T-helper 2 cell treated with Interferon-gamma antibody and Interleukin-4, amounts not matched to agents 5 μg/mL and 100 μg/mL, for 36 hours (primary cell): ENCODE measurements at regions not wholly inside any gene's neighbourhood (a gene's known extent, or its start where the extent isn't known, plus 50 kb on each side); places are given as distances from the start of the nearest gene placed in this dataset.
"Not testable (repeated sequence)": the region's sequence is repeated elsewhere in the genome, so short reads cannot be mapped to it uniquely, and the experiment has no call there.

Source experiments
- DNase-seq: peaks from one replicate; pipeline ENCODE4 v3.0.0; 2021; ENCODE audit warnings: low spot score
- H3K27ac Mint-ChIP-seq: one replicate; pipeline ENCODE4 v1.8.0; 2021; ENCODE audit warnings: mild to moderate bottlenecking, mixed read lengths
- H3K27me3 Mint-ChIP-seq: one replicate; pipeline ENCODE4 v1.8.0; 2021; ENCODE audit warnings: low read depth, mixed read lengths
- H3K36me3 Mint-ChIP-seq: one replicate; pipeline ENCODE4 v1.8.0; 2021; ENCODE audit warnings: low read depth, mixed read lengths
- H3K4me1 Mint-ChIP-seq: one replicate; pipeline ENCODE4 v1.8.0; 2021; ENCODE audit warnings: low read depth, mixed read lengths
- H3K4me3 Mint-ChIP-seq: one replicate; pipeline ENCODE4 v1.8.0; 2022; ENCODE audit warnings: mild to moderate bottlenecking, moderate library complexity, mixed read lengths
- H3K9me3 Mint-ChIP-seq: one replicate; pipeline ENCODE4 v1.8.0; 2021; ENCODE audit warnings: mixed read lengths

DNA sequence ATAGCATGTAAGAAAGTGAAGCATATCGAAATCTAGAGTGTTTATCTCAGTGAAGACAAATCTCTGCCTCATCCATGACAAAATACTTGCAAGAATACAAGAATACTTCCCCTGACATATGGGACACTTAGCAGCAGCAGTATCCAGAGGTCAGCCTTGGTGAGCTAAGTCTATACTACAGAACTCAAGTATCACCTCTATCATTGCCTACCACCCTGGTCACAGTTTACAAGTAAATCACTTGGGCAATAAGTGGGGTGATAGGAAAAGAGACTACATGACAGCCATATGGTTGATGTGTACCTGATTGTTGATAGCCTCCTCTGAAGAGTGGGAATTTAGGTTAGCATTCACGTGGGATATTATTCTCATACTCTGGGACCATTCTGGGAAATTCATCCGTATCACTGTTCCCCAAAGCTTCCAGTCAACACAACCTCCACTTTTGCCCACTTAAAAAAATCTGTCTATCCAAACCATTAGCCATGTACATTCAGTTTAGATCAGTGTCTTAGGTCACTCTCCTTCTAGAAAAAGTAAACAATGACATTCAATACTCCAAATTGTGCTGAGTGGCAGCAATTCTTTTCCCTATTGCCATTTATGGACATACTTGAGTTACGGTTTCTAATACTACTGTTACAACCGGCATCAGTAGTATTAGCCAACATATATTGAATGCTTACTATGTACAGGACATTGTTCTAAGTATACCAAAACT lies 118.2 kb upstream of the PRSS16 start:
- Mint-ChIP-seq H3K4me1 (peaks cover 43% of the 10 kb centered on the region), H3K27me3 (peaks cover 7% of the 10 kb centered on the region), H3K36me3 (peaks cover 4% of the 10 kb centered on the region), H3K27ac (peak overlapping the region; percentile 31), H3K4me3 (peak overlapping the region; percentile 14), H3K9me3 (no peaks in the 10 kb centered on the region)
- DNase-seq = no peak

DNA sequence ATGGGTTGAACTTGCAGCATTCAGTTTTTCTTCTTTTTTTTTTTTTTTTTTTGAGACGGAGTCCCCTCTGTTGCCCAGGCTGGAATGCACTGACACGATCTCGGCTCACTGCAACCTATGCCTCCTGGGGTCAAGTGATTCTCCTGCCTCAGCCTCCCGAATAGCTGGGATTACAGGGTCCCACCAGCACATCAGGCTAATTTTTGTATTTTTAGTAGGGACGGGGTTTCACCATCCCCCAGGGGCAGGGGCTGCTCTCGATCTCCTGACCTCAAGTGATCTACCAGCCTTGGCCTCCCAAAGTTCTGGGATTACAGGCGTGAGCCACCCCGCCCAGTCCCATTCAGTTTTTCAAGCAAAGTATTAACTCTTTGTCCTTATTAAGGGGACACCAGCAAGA lies 117.6 kb upstream of the PRSS16 start:
- no peak overlapping the region for H3K4me3 Mint-ChIP-seq

DNA sequence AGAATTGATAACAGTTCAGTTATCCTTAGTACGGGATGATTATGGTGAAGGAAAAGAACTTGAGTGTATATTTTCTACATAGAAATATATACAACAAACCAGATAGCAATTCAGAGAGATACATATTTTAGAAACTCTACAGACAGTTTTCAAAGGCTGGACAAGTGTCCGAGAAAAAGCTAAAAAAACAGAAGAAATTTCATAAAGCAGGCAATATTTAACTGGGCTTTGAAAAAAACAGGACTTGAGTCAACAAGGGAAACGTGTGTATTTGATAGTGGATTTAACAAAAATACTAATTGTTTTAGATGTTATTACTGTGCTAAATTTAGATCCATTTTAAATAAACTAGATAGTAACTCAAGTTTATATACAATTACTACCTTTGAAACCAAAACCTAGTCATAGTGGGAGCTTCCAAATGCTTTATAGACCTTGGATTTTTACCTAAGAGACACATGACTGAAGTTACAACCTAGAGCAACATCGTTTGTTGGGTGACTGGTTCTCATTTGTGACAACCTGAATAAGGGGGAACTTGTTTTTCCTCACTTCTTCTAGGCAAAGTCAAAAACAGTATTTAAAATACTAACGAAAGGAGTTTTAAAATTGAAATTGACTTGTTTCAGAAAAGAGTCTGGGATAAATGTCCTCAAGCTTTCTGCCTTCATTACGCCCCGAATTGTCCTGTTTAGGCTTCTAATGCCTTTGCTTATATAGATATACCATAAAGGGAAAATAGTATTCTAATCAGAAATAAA lies 116.7 kb upstream of the PRSS16 start:
- Mint-ChIP-seq H3K27me3 (peaks cover 7% of the 10 kb centered on the region), H3K27ac (no peak overlapping the region), H3K4me1 (peaks cover 41% of the 10 kb centered on the region), H3K36me3 (peaks cover 4% of the 10 kb centered on the region), H3K4me3 (no peak overlapping the region), H3K9me3 (no peaks in the 10 kb centered on the region)
- no peak for DNase-seq

More for the DNA sequence above, 117.6 kb upstream of the PRSS16 start:
- peaks cover 41% of the 10 kb centered on the region for H3K4me1 Mint-ChIP-seq
- H3K9me3 Mint-ChIP-seq = no peaks in the 10 kb centered on the region
- H3K27me3 Mint-ChIP-seq = peaks cover 7% of the 10 kb centered on the region
- H3K27ac Mint-ChIP-seq = no peak overlapping the region
- peaks cover 4% of the 10 kb centered on the region for H3K36me3 Mint-ChIP-seq
- no peak for DNase-seq

DNA sequence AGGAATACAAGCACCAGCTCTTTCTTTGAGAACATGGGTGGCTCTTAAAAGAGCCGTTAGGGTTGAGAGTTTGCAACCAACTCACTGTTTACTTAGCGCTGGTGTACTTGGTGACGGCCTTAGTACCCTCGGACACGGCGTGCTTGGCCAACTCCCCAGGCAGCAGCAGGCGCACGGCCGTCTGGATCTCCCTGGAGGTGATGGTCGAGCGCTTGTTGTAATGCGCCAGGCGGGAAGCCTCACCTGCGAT lies 115.3 kb upstream of the PRSS16 start:
- H3K4me1 Mint-ChIP-seq = peaks cover 33% of the 10 kb centered on the region
- H3K36me3 Mint-ChIP-seq, H3K27me3 Mint-ChIP-seq, H3K27ac Mint-ChIP-seq, DNase-seq, H3K4me3 Mint-ChIP-seq, H3K9me3 Mint-ChIP-seq: not testable (repeated sequence)

DNA sequence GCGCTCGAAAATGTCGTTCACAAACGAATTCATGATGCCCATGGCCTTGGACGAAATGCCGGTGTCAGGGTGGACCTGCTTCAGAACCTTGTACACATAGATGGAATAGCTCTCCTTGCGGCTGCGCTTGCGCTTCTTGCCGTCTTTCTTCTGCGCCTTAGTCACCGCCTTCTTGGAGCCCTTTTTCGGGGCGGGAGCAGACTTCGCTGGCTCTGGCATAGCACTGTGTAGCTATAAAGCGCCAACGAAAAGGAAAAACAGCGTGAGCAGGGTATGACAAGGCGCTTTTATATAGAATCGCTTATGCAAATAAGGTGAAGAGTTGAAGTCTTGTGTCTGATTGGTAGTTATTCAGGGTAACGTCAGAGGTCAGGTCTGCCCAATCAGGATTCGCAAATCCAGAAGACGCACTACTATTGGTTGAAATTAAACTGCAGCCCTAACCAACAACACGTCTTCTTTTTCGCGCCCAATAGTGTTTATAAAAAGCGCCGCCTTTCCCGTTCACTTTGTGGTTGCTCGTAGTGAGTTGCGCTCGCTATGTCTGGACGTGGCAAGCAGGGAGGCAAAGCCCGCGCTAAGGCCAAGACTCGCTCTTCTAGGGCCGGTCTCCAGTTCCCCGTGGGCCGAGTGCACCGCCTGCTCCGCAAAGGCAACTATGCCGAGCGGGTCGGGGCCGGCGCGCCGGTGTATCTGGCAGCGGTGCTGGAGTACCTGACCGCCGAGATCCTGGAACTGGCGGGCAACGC lies 114.8 kb upstream of the PRSS16 start:
- H3K27ac Mint-ChIP-seq = no peak overlapping the region
- H3K9me3 Mint-ChIP-seq = no peaks in the 10 kb centered on the region
- no peak overlapping the region for H3K4me3 Mint-ChIP-seq
- DNase-seq = peak; percentile 93
- H3K36me3 Mint-ChIP-seq = no peaks in the 10 kb centered on the region
- peaks cover 33% of the 10 kb centered on the region for H3K4me1 Mint-ChIP-seq
- peaks cover 7% of the 10 kb centered on the region for H3K27me3 Mint-ChIP-seq

DNA sequence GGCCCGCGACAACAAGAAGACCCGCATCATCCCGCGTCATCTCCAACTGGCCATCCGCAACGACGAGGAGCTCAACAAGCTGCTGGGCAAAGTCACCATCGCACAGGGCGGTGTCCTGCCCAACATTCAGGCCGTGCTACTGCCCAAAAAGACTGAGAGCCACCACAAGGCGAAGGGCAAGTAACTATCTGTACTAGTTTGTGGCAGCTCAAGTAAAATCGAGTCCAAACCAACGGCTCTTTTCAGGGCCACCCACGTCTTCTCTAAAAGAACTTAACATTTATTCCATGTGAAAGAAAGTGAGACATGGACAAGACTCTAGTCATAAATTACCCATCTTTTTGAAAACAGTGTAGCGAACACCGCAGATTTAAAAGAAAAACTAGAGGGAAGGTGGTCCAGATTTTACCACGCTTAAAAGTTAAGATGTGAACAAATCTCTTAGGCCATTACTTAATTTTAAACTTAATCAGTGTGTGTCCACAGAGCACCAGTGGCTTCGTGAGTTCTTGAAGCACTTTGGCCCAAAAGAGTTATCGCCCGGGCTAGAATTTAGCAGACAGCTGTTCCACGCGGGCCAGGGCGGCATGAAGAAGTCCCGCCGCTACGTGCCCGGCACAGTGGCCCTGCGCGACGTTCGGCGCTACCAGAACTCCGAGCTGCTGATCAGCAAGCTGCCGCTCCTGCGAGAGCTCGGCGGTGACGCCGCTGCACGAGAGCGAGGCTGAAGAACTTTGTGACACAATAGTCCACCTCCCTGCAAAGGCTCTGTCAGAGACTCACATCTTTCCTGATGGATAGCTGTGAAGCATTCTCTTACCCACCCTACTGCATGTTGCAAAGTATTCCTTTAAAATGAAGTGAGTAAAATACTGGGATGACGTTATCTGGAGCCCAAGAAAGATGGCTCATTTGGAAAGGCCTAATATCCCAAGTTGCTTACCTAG lies 113.9 kb upstream of the PRSS16 start:
- H3K36me3 Mint-ChIP-seq = peaks cover 2% of the 10 kb centered on the region
- DNase-seq = peak; percentile 72
- H3K4me1 Mint-ChIP-seq = peaks cover 36% of the 10 kb centered on the region
- no peaks in the 10 kb centered on the region for H3K9me3 Mint-ChIP-seq
- H3K27me3 Mint-ChIP-seq = peaks cover 7% of the 10 kb centered on the region
- H3K27ac Mint-ChIP-seq = no peak overlapping the region
- H3K4me3 Mint-ChIP-seq = no peak overlapping the region

DNA sequence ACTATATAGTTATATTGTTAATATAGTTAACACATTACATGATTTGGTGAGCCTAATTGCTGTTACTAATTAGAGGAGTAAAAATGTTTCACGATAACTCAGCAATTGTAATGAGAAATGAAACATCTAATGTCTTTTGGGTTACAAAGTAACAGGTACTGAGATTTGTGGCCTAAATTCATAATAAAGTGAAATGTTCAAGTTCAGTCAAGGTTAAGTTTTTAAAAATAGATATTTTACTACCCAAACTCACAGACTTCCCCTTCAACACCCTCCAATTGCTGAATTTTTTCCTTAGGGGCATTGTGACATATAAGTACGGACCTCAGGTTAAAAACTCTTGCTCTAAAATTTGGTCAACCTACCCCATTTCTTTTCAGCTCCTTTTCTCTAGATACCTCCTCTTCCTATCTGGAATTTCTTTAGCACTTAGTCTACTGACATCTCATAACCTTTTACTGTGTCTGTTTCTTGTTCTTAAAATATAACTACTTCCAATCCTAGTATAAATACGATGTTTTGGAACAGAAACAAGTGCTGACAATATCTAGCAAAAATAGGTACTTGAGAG lies 112.3 kb upstream of the PRSS16 start:
- Mint-ChIP-seq H3K27me3 (peaks cover 7% of the 10 kb centered on the region), H3K36me3 (peaks cover 16% of the 10 kb centered on the region), H3K4me1 (peaks cover 35% of the 10 kb centered on the region), H3K27ac (no peak overlapping the region), H3K9me3 (no peaks in the 10 kb centered on the region), H3K4me3 (peak overlapping the region; percentile 35)
- no peak for DNase-seq

DNA sequence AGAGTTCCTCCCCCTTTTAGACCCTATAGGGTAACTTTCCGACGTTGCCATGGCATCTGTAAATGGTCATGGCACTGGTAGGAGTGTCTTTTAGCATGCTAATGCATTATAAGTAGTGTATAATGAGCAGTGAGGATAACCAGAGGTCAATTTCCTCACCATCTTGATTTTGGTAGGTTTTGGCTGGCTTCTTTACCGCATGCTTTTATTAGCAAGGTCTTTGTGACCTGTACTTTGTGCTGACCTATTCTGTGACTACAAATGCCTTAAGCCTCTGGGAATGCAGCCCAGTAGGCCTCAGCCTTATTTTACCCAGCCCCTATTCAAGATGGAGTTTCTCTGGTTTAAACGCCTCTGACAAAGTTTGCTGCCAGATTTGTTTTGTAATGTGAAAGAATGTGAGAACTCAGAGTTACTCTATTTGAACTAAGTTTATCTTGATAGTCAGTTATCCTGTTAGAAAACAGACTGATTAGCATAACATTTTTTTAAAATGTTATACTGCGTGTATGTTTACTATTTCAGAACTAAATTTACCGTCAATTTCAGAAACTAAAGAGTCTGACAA lies 111.3 kb upstream of the PRSS16 start:
- Mint-ChIP-seq H3K4me1 (peaks cover 34% of the 10 kb centered on the region), H3K27ac (no peak overlapping the region), H3K27me3 (peaks cover 7% of the 10 kb centered on the region), H3K9me3 (no peaks in the 10 kb centered on the region), H3K36me3 (peaks cover 20% of the 10 kb centered on the region), H3K4me3 (no peak overlapping the region)
- no peak for DNase-seq

DNA sequence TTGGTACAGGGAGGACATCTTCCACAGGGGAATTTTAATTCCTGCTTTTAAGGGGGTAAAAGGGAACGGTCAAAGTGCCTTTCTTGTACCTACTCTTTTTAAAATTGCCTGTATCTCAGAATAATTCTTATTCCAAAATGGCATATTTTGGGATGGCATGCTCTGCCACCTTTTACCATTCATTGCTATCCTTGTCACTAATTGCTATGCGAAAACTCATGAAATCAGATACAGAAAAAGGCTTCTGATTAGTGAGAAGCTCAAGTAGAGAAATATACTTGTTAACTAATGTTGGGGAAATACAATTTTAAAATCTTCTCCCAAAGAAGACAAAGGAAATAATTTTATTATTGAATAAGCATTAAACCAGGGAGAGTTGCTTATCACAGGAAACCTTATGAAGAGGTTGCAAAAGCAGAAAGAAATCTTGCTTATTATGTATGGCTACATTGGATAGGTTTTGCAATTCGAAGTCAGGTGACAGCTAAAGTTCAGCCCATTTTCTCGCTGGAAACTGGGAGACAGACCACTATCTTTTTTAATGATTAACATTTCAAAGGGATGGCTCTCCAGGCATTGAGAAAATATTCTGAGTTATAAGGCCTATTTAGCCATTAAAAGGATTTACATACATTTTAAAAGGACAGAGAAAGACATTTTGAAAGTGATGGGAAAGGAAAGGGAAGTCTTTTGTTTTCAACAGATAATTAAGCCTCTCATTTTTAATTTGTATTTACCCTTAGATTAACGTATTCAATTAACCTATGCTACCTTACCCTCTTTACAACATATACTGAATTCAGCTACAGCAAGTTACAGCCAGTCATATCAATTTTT lies 110.3 kb upstream of the PRSS16 start:
- peak overlapping the region; percentile 38 for H3K4me3 Mint-ChIP-seq

DNA sequence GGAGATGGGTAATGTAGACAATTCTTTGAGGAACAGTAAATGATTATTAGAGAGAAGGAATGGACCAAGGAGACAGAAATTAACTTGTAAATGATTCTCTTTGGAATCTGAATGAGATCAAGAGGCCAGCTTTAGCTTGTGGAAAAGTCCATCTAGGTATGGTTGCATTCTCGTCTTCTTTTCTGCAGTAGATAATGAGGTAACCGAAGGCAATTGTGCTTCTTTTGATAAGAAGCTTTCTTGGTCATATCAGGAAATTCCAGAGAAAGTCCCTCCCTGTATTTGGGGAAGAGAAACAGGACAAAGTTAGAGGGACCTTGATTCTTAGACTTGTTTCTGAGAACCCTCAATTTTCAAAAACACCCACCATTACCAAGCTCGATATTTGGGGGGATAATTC lies 109.1 kb upstream of the PRSS16 start:
- Mint-ChIP-seq H3K4me1 (peaks cover 41% of the 10 kb centered on the region), H3K4me3 (peak overlapping the region; percentile 93), H3K27me3 (peaks cover 3% of the 10 kb centered on the region), H3K9me3 (no peaks in the 10 kb centered on the region), H3K27ac (peak overlapping the region; percentile 97), H3K36me3 (peaks cover 26% of the 10 kb centered on the region)
- DNase-seq = no peak

More for the DNA sequence above, 110.3 kb upstream of the PRSS16 start:
- Mint-ChIP-seq H3K9me3 (no peaks in the 10 kb centered on the region), H3K4me1 (peaks cover 39% of the 10 kb centered on the region), H3K27ac (peak overlapping the region; percentile 36), H3K27me3 (peaks cover 7% of the 10 kb centered on the region), H3K36me3 (peaks cover 24% of the 10 kb centered on the region)
- no peak for DNase-seq

DNA sequence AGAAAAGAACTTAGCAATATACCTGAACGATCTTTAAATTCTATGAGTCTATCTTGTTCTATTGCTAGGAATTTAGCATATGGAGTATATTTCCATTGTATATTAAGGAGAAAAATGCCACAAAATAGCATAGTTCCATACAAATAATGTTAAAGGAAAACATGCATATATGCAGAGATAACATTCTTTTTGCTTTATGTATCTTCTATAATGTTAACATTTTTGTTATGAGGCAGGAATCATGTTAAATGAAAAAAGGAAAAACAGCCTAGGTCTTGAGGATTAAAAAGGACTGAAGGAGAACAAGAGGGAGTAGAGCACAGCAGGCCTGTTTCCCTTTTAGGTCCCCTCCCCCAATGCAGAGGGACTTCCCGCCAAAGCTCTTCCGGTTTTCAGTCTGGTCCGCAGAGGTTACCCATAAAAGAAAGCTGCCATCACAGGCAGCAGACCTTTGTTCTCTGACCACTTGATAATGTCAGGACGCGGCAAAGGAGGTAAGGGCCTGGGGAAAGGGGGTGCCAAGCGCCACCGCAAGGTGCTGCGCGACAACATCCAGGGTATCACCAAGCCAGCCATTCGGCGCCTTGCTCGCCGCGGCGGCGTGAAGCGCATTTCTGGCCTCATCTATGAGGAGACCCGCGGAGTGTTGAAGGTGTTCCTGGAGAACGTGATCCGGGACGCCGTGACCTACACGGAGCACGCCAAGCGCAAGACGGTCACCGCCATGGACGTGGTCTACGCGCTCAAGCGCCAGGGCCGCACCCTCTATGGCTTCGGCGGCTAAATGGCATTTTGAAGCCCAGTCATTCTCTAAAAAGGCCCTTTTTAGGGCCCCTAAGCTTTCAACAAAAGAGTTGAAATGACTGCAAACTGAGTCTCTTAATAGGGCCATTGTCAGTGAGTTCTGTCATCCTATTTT lies 108.4 kb upstream of the PRSS16 start:
- no peaks in the 10 kb centered on the region for H3K9me3 Mint-ChIP-seq
- H3K4me1 Mint-ChIP-seq = peaks cover 40% of the 10 kb centered on the region
- no peaks in the 10 kb centered on the region for H3K27me3 Mint-ChIP-seq
- H3K36me3 Mint-ChIP-seq = peaks cover 27% of the 10 kb centered on the region
- peak overlapping the region; percentile 93 for H3K4me3 Mint-ChIP-seq
- peak overlapping the region; percentile 97 for H3K27ac Mint-ChIP-seq
- DNase-seq = peak; percentile 77
